ENCODE measurements at regions not wholly inside any gene's neighbourhood (a gene's known extent, or its start where the extent isn't known, plus 50 kb on each side); places are given as distances from the start of the nearest gene placed in this dataset.

- Histone ChIP-seq H2AFZ (ENCODE audit: low read length, unreplicated experiment) (no peak overlapping the region), H3K79me2 (ENCODE audit: control insufficient read depth, insufficient read depth, low read length, unreplicated experiment) (no peaks in the 10 kb centered on the region), H3K4me1 (ENCODE audit: control insufficient read depth, insufficient read depth, low read length, unreplicated experiment) (peaks cover 6% of the 10 kb centered on the region), H3K36me3 (ENCODE audit: insufficient read depth, low read length) (no peaks in the 10 kb centered on the region), H3K27me3 (ENCODE audit: insufficient read depth, low read length) (no peaks in the 10 kb centered on the region), H3K27ac (ENCODE audit: low read depth, low read length) (no peak overlapping the region), H3K4me3 (ENCODE audit: low read depth, low read length) (no peak overlapping the region)
Observed at GRCh38 chr2:145067549-145068030, 547.7 kb upstream of the ZEB2 start.

- H3K27ac ChIP-seq (ENCODE audit: low read depth, low read length): no peak overlapping the region
- H3K79me2 ChIP-seq (ENCODE audit: control insufficient read depth, insufficient read depth, low read length, unreplicated experiment): no peaks in the 10 kb centered on the region
- no peak overlapping the region for H3K4me3 ChIP-seq (ENCODE audit: low read depth, low read length)
- H2AFZ ChIP-seq (ENCODE audit: low read length, unreplicated experiment): no peak overlapping the region
- peaks cover 6% of the 10 kb centered on the region for H3K4me1 ChIP-seq (ENCODE audit: control insufficient read depth, insufficient read depth, low read length, unreplicated experiment)
- no peaks in the 10 kb centered on the region for H3K27me3 ChIP-seq (ENCODE audit: insufficient read depth, low read length)
- H3K36me3 ChIP-seq (ENCODE audit: insufficient read depth, low read length): no peaks in the 10 kb centered on the region
Observed at GRCh38 chr2:145066856-145067548, 547.1 kb upstream of the ZEB2 start.

GRCh38 chr2:145066151-145066661 is 546.3 kb upstream of the ZEB2 start:
- H2AFZ ChIP-seq (ENCODE audit: low read length, unreplicated experiment): no peak overlapping the region
- peaks cover 6% of the 10 kb centered on the region for H3K4me1 ChIP-seq (ENCODE audit: control insufficient read depth, insufficient read depth, low read length, unreplicated experiment)
- H3K4me3 ChIP-seq (ENCODE audit: low read depth, low read length): no peak overlapping the region
- no peaks in the 10 kb centered on the region for H3K36me3 ChIP-seq (ENCODE audit: insufficient read depth, low read length)
- no peak overlapping the region for H3K27ac ChIP-seq (ENCODE audit: low read depth, low read length)
- H3K27me3 ChIP-seq (ENCODE audit: insufficient read depth, low read length): no peaks in the 10 kb centered on the region
- H3K79me2 ChIP-seq (ENCODE audit: control insufficient read depth, insufficient read depth, low read length, unreplicated experiment): no peaks in the 10 kb centered on the region

GRCh38 chr2:145065342-145065741 is 545.4 kb upstream of the ZEB2 start:
- Histone ChIP-seq H2AFZ (ENCODE audit: low read length, unreplicated experiment) (no peak overlapping the region), H3K4me1 (ENCODE audit: control insufficient read depth, insufficient read depth, low read length, unreplicated experiment) (peaks cover 8% of the 10 kb centered on the region), H3K36me3 (ENCODE audit: insufficient read depth, low read length) (no peaks in the 10 kb centered on the region), H3K27ac (ENCODE audit: low read depth, low read length) (no peak overlapping the region), H3K27me3 (ENCODE audit: insufficient read depth, low read length) (no peaks in the 10 kb centered on the region), H3K4me3 (ENCODE audit: low read depth, low read length) (no peak overlapping the region), H3K79me2 (ENCODE audit: control insufficient read depth, insufficient read depth, low read length, unreplicated experiment) (no peaks in the 10 kb centered on the region)

- Histone ChIP-seq H3K27ac (ENCODE audit: low read depth, low read length) (no peak overlapping the region), H2AFZ (ENCODE audit: low read length, unreplicated experiment) (no peak overlapping the region), H3K27me3 (ENCODE audit: insufficient read depth, low read length) (no peaks in the 10 kb centered on the region), H3K4me3 (ENCODE audit: low read depth, low read length) (no peak overlapping the region), H3K36me3 (ENCODE audit: insufficient read depth, low read length) (no peaks in the 10 kb centered on the region), H3K4me1 (ENCODE audit: control insufficient read depth, insufficient read depth, low read length, unreplicated experiment) (peaks cover 8% of the 10 kb centered on the region), H3K79me2 (ENCODE audit: control insufficient read depth, insufficient read depth, low read length, unreplicated experiment) (no peaks in the 10 kb centered on the region)
Observed at GRCh38 chr2:145064511-145064910, 544.6 kb upstream of the ZEB2 start.

GRCh38 chr2:145060876-145061275 is 541.0 kb upstream of the ZEB2 start:
- Histone ChIP-seq H3K27me3 (ENCODE audit: insufficient read depth, low read length) (no peaks in the 10 kb centered on the region), H3K27ac (ENCODE audit: low read depth, low read length) (no peak overlapping the region), H3K4me3 (ENCODE audit: low read depth, low read length) (no peak overlapping the region), H3K4me1 (ENCODE audit: control insufficient read depth, insufficient read depth, low read length, unreplicated experiment) (peaks cover 8% of the 10 kb centered on the region), H3K36me3 (ENCODE audit: insufficient read depth, low read length) (no peaks in the 10 kb centered on the region), H3K79me2 (ENCODE audit: control insufficient read depth, insufficient read depth, low read length, unreplicated experiment) (no peaks in the 10 kb centered on the region), H2AFZ (ENCODE audit: low read length, unreplicated experiment) (no peak overlapping the region)

- Histone ChIP-seq H3K79me2 (ENCODE audit: control insufficient read depth, insufficient read depth, low read length, unreplicated experiment) (no peaks in the 10 kb centered on the region), H2AFZ (ENCODE audit: low read length, unreplicated experiment) (no peak overlapping the region), H3K27ac (ENCODE audit: low read depth, low read length) (no peak overlapping the region), H3K36me3 (ENCODE audit: insufficient read depth, low read length) (no peaks in the 10 kb centered on the region), H3K4me3 (ENCODE audit: low read depth, low read length) (no peak overlapping the region), H3K4me1 (ENCODE audit: control insufficient read depth, insufficient read depth, low read length, unreplicated experiment) (peaks cover 8% of the 10 kb centered on the region), H3K27me3 (ENCODE audit: insufficient read depth, low read length) (no peaks in the 10 kb centered on the region)
Observed at GRCh38 chr2:145059914-145060313, 540.0 kb upstream of the ZEB2 start.

- H3K27me3 ChIP-seq (ENCODE audit: insufficient read depth, low read length): no peaks in the 10 kb centered on the region
- H3K4me1 ChIP-seq (ENCODE audit: control insufficient read depth, insufficient read depth, low read length, unreplicated experiment): peaks cover 3% of the 10 kb centered on the region
- no peak overlapping the region for H2AFZ ChIP-seq (ENCODE audit: low read length, unreplicated experiment)
- H3K4me3 ChIP-seq (ENCODE audit: low read depth, low read length): no peak overlapping the region
- no peaks in the 10 kb centered on the region for H3K79me2 ChIP-seq (ENCODE audit: control insufficient read depth, insufficient read depth, low read length, unreplicated experiment)
- no peaks in the 10 kb centered on the region for H3K36me3 ChIP-seq (ENCODE audit: insufficient read depth, low read length)
- H3K27ac ChIP-seq (ENCODE audit: low read depth, low read length): no peak overlapping the region
Observed at GRCh38 chr2:145059343-145059742, 539.4 kb upstream of the ZEB2 start.

- Histone ChIP-seq H3K4me3 (ENCODE audit: low read depth, low read length) (no peak overlapping the region), H3K27ac (ENCODE audit: low read depth, low read length) (no peak overlapping the region), H3K79me2 (ENCODE audit: control insufficient read depth, insufficient read depth, low read length, unreplicated experiment) (no peaks in the 10 kb centered on the region), H3K36me3 (ENCODE audit: insufficient read depth, low read length) (no peaks in the 10 kb centered on the region), H3K27me3 (ENCODE audit: insufficient read depth, low read length) (no peaks in the 10 kb centered on the region), H3K4me1 (ENCODE audit: control insufficient read depth, insufficient read depth, low read length, unreplicated experiment) (peaks cover 2% of the 10 kb centered on the region), H2AFZ (ENCODE audit: low read length, unreplicated experiment) (no peak overlapping the region)
Observed at GRCh38 chr2:145058457-145058856, 538.5 kb upstream of the ZEB2 start.

GRCh38 chr2:145055651-145056050 is 535.7 kb upstream of the ZEB2 start:
- H3K27me3 ChIP-seq (ENCODE audit: insufficient read depth, low read length): no peaks in the 10 kb centered on the region
- no peaks in the 10 kb centered on the region for H3K36me3 ChIP-seq (ENCODE audit: insufficient read depth, low read length)
- no peak overlapping the region for H3K4me3 ChIP-seq (ENCODE audit: low read depth, low read length)
- no peaks in the 10 kb centered on the region for H3K79me2 ChIP-seq (ENCODE audit: control insufficient read depth, insufficient read depth, low read length, unreplicated experiment)
- H3K4me1 ChIP-seq (ENCODE audit: control insufficient read depth, insufficient read depth, low read length, unreplicated experiment): peaks cover 2% of the 10 kb centered on the region
- no peak overlapping the region for H2AFZ ChIP-seq (ENCODE audit: low read length, unreplicated experiment)
- H3K27ac ChIP-seq (ENCODE audit: low read depth, low read length): no peak overlapping the region

- Histone ChIP-seq H3K79me2 (ENCODE audit: control insufficient read depth, insufficient read depth, low read length, unreplicated experiment) (no peaks in the 10 kb centered on the region), H2AFZ (ENCODE audit: low read length, unreplicated experiment) (no peak overlapping the region), H3K4me1 (ENCODE audit: control insufficient read depth, insufficient read depth, low read length, unreplicated experiment) (no peaks in the 10 kb centered on the region), H3K4me3 (ENCODE audit: low read depth, low read length) (no peak overlapping the region), H3K27me3 (ENCODE audit: insufficient read depth, low read length) (no peaks in the 10 kb centered on the region), H3K36me3 (ENCODE audit: insufficient read depth, low read length) (no peaks in the 10 kb centered on the region), H3K27ac (ENCODE audit: low read depth, low read length) (no peak overlapping the region)
Observed at GRCh38 chr2:145050134-145050533, 530.2 kb upstream of the ZEB2 start.
